HCT116 (cell line): ENCODE measurements at regions not wholly inside any gene's neighbourhood (a gene's known extent, or its start where the extent isn't known, plus 50 kb on each side); places are given as distances from the start of the nearest gene placed in this dataset.

Experiments
- ATAC-seq: fragments of 200-7000 bp; cut with Tn5 transposase; 2 replicates; pipeline ENCODE4 v1.9.1; 2020; ENCODE audit warnings: mild to moderate bottlenecking, moderate library complexity
- BruUV-seq: library from RNA; stranded (reverse); fragments of 400-500 nt; replicated peaks from 2 replicates; lab custom pipeline; 2021; lab: Mats Ljungman, UMichigan
- CTCF ChIA-PET: fragments of 300-600 bp; sonication (Branson Sonifier 250); formaldehyde crosslinking; loops from one replicate; lab custom pipeline; 2021; ENCODE audit warnings: antibody characterized with exemption; lab: Charles Lee
- POLR2A ChIA-PET: fragments of 300-600, 350-600 bp; sonication (Branson Sonifier 250); formaldehyde crosslinking; loops from one replicate; lab custom pipeline; 2021; ENCODE audit warnings: antibody characterized with exemption; lab: Charles Lee
- RAD21 ChIA-PET, 2 experiments: fragments of 300-600 bp; sonication (Branson Sonifier 250); formaldehyde crosslinking; loops; one replicate each; lab custom pipeline; 2023; ENCODE audit warnings: low total read pairs in 2 of 2; ENCODE audit not compliant: uncharacterized antibody in 2 of 2, unreplicated experiment in 2 of 2, low non-redundant PET in 1 of 2; lab: Charles Lee
- DNase-seq: peaks from one replicate; pipeline ENCODE4 v3.0.0-alpha.2; 2010; ENCODE audit warnings: low read depth, low spot score
- H2AFZ ChIP-seq: fragments of 200-600 bp; shearing (Covaris generic), sonication (generic); 2 replicates; pipeline ENCODE4 v1.6.1; 2017; ENCODE audit warnings: low read depth, mixed run types, mixed read lengths, antibody characterized with exemption, low read length; ENCODE audit not compliant: poor library complexity, severe bottlenecking
- H3K27ac ChIP-seq: 2 replicates; pipeline ENCODE4 v1.5.1; 2012; ENCODE audit warnings: low read depth, low read length
- H3K27me3 ChIP-seq: fragments of 200-600 bp; sonication (generic); 2 replicates; pipeline ENCODE4 v1.6.1; 2016; ENCODE audit warnings: mixed run types, low read length, mixed read lengths; ENCODE audit not compliant: insufficient read depth
- H3K36me3 ChIP-seq, 2 experiments: fragments of 200-500 bp in 1 of 2; fragments of 200-600 bp in 1 of 2; sonication (Bioruptor generic) in 1 of 2; sonication (generic) in 1 of 2; 2 replicates each; pipeline versions ENCODE4 v1.5.1 to v1.6.1; 2014 to 2016; ENCODE audit warnings: low read length in 2 of 2, inconsistent platforms in 1 of 2, mixed read lengths in 1 of 2, mixed run types in 1 of 2; ENCODE audit not compliant: insufficient read depth in 2 of 2, control insufficient read depth in 1 of 2
- H3K4me1 ChIP-seq, 2 experiments: fragments of 200-600 bp in 1 of 2; sonication (generic) in 1 of 2; 2 replicates each; pipeline versions ENCODE4 v1.5.1 to v1.6.1; 2012 to 2017; ENCODE audit warnings: low read length in 2 of 2, inconsistent platforms in 1 of 2, mild to moderate bottlenecking in 1 of 2, mixed read lengths in 1 of 2, mixed run types in 1 of 2, moderate library complexity in 1 of 2; ENCODE audit not compliant: insufficient read depth in 2 of 2, control insufficient read depth in 1 of 2
- H3K4me2 ChIP-seq: fragments of 200-600 bp; sonication (generic); 2 replicates; pipeline ENCODE4 v1.6.1; 2017; ENCODE audit warnings: mixed run types, low read length, mixed read lengths
- H3K4me3 ChIP-seq, 2 experiments: fragments of 200-600 bp in 1 of 2; sonication (generic) in 1 of 2; replicated peaks in 1 of 2; 2 replicates each; pipeline ENCODE4 v1.5.1; 2011 to 2016; ENCODE audit warnings: low read length in 2 of 2, control low read depth in 1 of 2, low read depth in 1 of 2, mild to moderate bottlenecking in 1 of 2, mixed read lengths in 1 of 2, mixed run types in 1 of 2
- H3K79me2 ChIP-seq: fragments of 200-600 bp; sonication (generic); 2 replicates; pipeline ENCODE4 v1.6.1; 2017; ENCODE audit warnings: mild to moderate bottlenecking, mixed run types, low read length, moderate library complexity, mixed read lengths; ENCODE audit not compliant: insufficient read depth
- H3K9ac ChIP-seq: fragments of 200-600 bp; sonication (generic); 2 replicates; pipeline ENCODE4 v1.6.1; 2016; ENCODE audit warnings: low read length, mixed read lengths
- H3K9me2 ChIP-seq: fragments of 200-600 bp; sonication (generic), shearing (Covaris generic); 2 replicates; pipeline ENCODE4 v1.6.1; 2017; ENCODE audit warnings: mixed run types, mild to moderate bottlenecking, moderate library complexity; ENCODE audit not compliant: insufficient read depth
- H3K9me3 ChIP-seq, 2 experiments: fragments of 200-500 bp in 1 of 2; fragments of 200-600 bp in 1 of 2; sonication (Bioruptor generic) in 1 of 2; sonication (generic) in 1 of 2; 2 replicates each; pipeline ENCODE4 v1.6.1; 2014 to 2017; ENCODE audit warnings: low read length in 2 of 2, mixed read lengths in 2 of 2, inconsistent platforms in 1 of 2, low read depth in 1 of 2, mild to moderate bottlenecking in 1 of 2, mixed run types in 1 of 2, moderate library complexity in 1 of 2; ENCODE audit not compliant: control insufficient read depth in 1 of 2, insufficient read depth in 1 of 2
- H4K20me1 ChIP-seq: fragments of 200-600 bp; sonication (generic), shearing (Covaris generic); 2 replicates; pipeline ENCODE4 v1.6.1; 2017; ENCODE audit warnings: mixed run types, mild to moderate bottlenecking, moderate library complexity; ENCODE audit not compliant: insufficient read depth
- ATF3 ChIP-seq: IDR thresholded peaks from 2 replicates; pipeline ENCODE4 v1.6.1; 2012
- CBX3 ChIP-seq: IDR thresholded peaks from 2 replicates; pipeline ENCODE4 v1.6.1; 2012; ENCODE audit warnings: low read depth
- CEBPB ChIP-seq: IDR thresholded peaks from 2 replicates; pipeline ENCODE4 v1.6.1; 2012; ENCODE audit warnings: low read depth
- CTCF ChIP-seq, 3 experiments: fragments of 200-600 bp in 1 of 3; sonication (generic) in 1 of 3; IDR thresholded peaks in 2 of 3; conservative IDR thresholded peaks in 1 of 3; 2 replicates each; pipeline ENCODE4 v1.5.1; 2012 to 2017; ENCODE audit warnings: low read depth in 2 of 3, low read length in 2 of 3, antibody characterized with exemption in 1 of 3, borderline replicate concordance in 1 of 3, control low read depth in 1 of 3, mild to moderate bottlenecking in 1 of 3, mixed read lengths in 1 of 3, mixed run types in 1 of 3, moderate library complexity in 1 of 3; ENCODE audit not compliant: insufficient read depth in 1 of 3
- ELF1 ChIP-seq: IDR thresholded peaks from 2 replicates; pipeline ENCODE4 v1.6.1; 2012; ENCODE audit warnings: low read depth, borderline replicate concordance
- EZH2 ChIP-seq: fragments of 200-600 bp; sonication (generic); IDR thresholded peaks from 2 replicates; pipeline ENCODE4 v1.6.1; 2017; ENCODE audit warnings: antibody characterized with exemption, mixed run types
- EZH2phosphoT487 ChIP-seq: fragments of 200-600 bp; IDR thresholded peaks from 2 replicates; pipeline ENCODE4 v1.6.1; 2018; ENCODE audit warnings: antibody characterized with exemption, borderline replicate concordance
- FOSL1 ChIP-seq: IDR thresholded peaks from 2 replicates; pipeline ENCODE4 v1.6.1; 2012; ENCODE audit warnings: low read depth
- MAX ChIP-seq: IDR thresholded peaks from 2 replicates; pipeline ENCODE4 v1.6.1; 2012
- POLR2AphosphoS5 ChIP-seq: IDR thresholded peaks from 2 replicates; pipeline ENCODE4 v1.6.1; 2011; ENCODE audit warnings: mild to moderate bottlenecking, low read depth, low read length, moderate library complexity
- RAD21 ChIP-seq: IDR thresholded peaks from 2 replicates; pipeline ENCODE4 v1.6.1; 2012; ENCODE audit warnings: low read depth, mild to moderate bottlenecking
- REST ChIP-seq: IDR thresholded peaks from 2 replicates; pipeline ENCODE4 v1.6.1; 2012; ENCODE audit warnings: low read depth
- SP1 ChIP-seq: IDR thresholded peaks from 2 replicates; pipeline ENCODE4 v1.6.1; 2012; ENCODE audit warnings: low read depth
- TCF7L2 ChIP-seq: IDR thresholded peaks from 2 replicates; pipeline ENCODE4 v1.7.0; 2011; ENCODE audit warnings: borderline replicate concordance, inconsistent platforms; ENCODE audit not compliant: insufficient read depth, insufficient read length; ENCODE audit errors: extremely low read depth
- YY1 ChIP-seq: IDR thresholded peaks from 2 replicates; pipeline ENCODE4 v1.6.1; 2011; ENCODE audit warnings: low read length, low read depth, moderate library complexity, mild to moderate bottlenecking; ENCODE audit not compliant: insufficient replicate concordance; ENCODE audit errors: extremely low read depth
- ZBTB33 ChIP-seq: IDR thresholded peaks from 2 replicates; pipeline ENCODE4 v1.6.1; 2011; ENCODE audit warnings: mild to moderate bottlenecking, low read length, moderate library complexity; ENCODE audit not compliant: insufficient replicate concordance; ENCODE audit errors: extremely low read depth
- ZFX ChIP-seq: fragments of 450-650 bp; IDR thresholded peaks from 2 replicates; pipeline ENCODE4 v1.6.1; 2017
- ZNF274 ChIP-seq: fragments of 200-500 bp; sonication (Bioruptor generic); IDR thresholded peaks from 2 replicates; pipeline ENCODE4 v1.6.1; 2014; ENCODE audit warnings: mild to moderate bottlenecking, low read depth, low read length, inconsistent platforms
- intact Hi-C: fragments of 100-400 bp; cut with micrococcal nuclease; formaldehyde crosslinking; loops from 2 replicates; pipeline ENCODE4 v1.10.0; 2022

GRCh38 chr13:86655561-86655960 is 856.3 kb upstream of the SLITRK6 start:
- H3K27me3 ChIP-seq, result no peaks in the 10 kb centered on the region
- BruUV-seq, result no TSS peak

More at GRCh38 chr13:86655561-86655960, 856.3 kb upstream of the SLITRK6 start:
- no peaks in the 10 kb centered on the region for H3K4me1 ChIP-seq
- no peak overlapping the region for H3K27ac ChIP-seq
- ChIA-PET POLR2A (interaction anchor here (0.6 kb wide), 1 partner anchor 985 kb away, joined by 3 read pairs; no protein-coding TSS in a partner anchor), RAD21 (no interaction called here), CTCF (no interaction called here)
- no peaks in the 10 kb centered on the region for H3K36me3 ChIP-seq
- H3K4me2 ChIP-seq, result no peak overlapping the region
- H3K9me2 ChIP-seq, result no peaks in the 10 kb centered on the region
- H3K9me3 ChIP-seq, result no peaks in the 10 kb centered on the region; a peak in 1 of 4 replicates
- H2AFZ ChIP-seq, result no peak overlapping the region
- intact Hi-C loops, result no loop called here
- DNase-seq, result no peak
- ATAC-seq, result no peak
- no peaks in the 10 kb centered on the region for H3K79me2 ChIP-seq
- H3K4me3 ChIP-seq, result no peak overlapping the region
- no peak for TF ChIP-seq ZFX
- no peak for TF ChIP-seq CEBPB
- no peak for TF ChIP-seq EZH2phosphoT487
- no peak for TF ChIP-seq POLR2AphosphoS5
- TF ChIP-seq EZH2, result no peak
- TF ChIP-seq CBX3, result no peak
- no peak for TF ChIP-seq FOSL1
- TF ChIP-seq REST, result no peak
- no peak for TF ChIP-seq ZBTB33
- TF ChIP-seq SP1, result no peak
- no peak for TF ChIP-seq YY1
- TF ChIP-seq RAD21, result no peak
- no peak for TF ChIP-seq ATF3
- no peak for TF ChIP-seq TCF7L2
- no peak for TF ChIP-seq ELF1
- no peak for TF ChIP-seq ZNF274
- TF ChIP-seq CTCF (IDR thresholded peaks at IDR 0.05 in 2 of 3, conservative IDR thresholded peaks at IDR 0.05 in 1 of 3; ENCODE audit: borderline replicate concordance in 1 of 3, insufficient read depth in 1 of 3, low read depth in 2 of 3, low read length in 2 of 3), result no peak
- TF ChIP-seq MAX, result no peak
- no peak overlapping the region for H3K9ac ChIP-seq
- H4K20me1 ChIP-seq, result no peaks in the 10 kb centered on the region
